CD4-positive, alpha-beta T cell (primary cell): ENCODE measurements at regions not wholly inside any gene's neighbourhood (a gene's known extent, or its start where the extent isn't known, plus 50 kb on each side); places are given as distances from the start of the nearest gene placed in this dataset.

ENCODE experiments used
- ATAC-seq: fragments of 200-7000 bp; cut with Tn5 transposase; one replicate; pipeline ENCODE4 v1.10.0; 2022; ENCODE audit warnings: mild to moderate bottlenecking; ENCODE audit not compliant: poor library complexity
- CTCF ChIA-PET: fragments of 350-600 bp; sonication (Branson Sonifier 250); formaldehyde crosslinking; loops from one replicate; lab custom pipeline; 2021; ENCODE audit warnings: antibody characterized with exemption, inconsistent platforms; lab: Charles Lee
- POLR2A ChIA-PET: fragments of 350-600 bp; sonication (Branson Sonifier 250); formaldehyde crosslinking; loops from one replicate; lab custom pipeline; 2021; ENCODE audit warnings: antibody characterized with exemption, inconsistent platforms; lab: Charles Lee
- DNase-seq, 14 experiments: peaks; one replicate each; pipeline ENCODE4 v3.0.0-alpha.2; 2013 to 2020; ENCODE audit warnings: mixed read lengths in 2 of 14
- H3K27ac ChIP-seq, 2 donors: one replicate each; pipeline versions ENCODE4 v1.5.1 to v1.7.0; 2013; ENCODE audit warnings: low read length in 2 of 2, low read depth in 1 of 2, mild to moderate bottlenecking in 1 of 2
- H3K27me3 ChIP-seq, 2 experiments: 1 replicate in 1 of 2; 2 replicates in 1 of 2; pipeline versions ENCODE4 v1.6.1 to v1.7.0; 2013; ENCODE audit warnings: low read length in 2 of 2, control low read depth in 1 of 2, mild to moderate bottlenecking in 1 of 2, moderate library complexity in 1 of 2; ENCODE audit not compliant: insufficient read depth in 2 of 2, control insufficient read depth in 1 of 2
- H3K36me3 ChIP-seq: one replicate; pipeline ENCODE4 v1.6.1; 2013; ENCODE audit warnings: low read length, control low read depth; ENCODE audit not compliant: insufficient read depth
- H3K4me1 ChIP-seq: one replicate; pipeline ENCODE4 v1.6.1; 2013; ENCODE audit warnings: low read length, control low read depth; ENCODE audit not compliant: insufficient read depth
- H3K4me3 ChIP-seq: one replicate; pipeline ENCODE4 v1.5.1; 2013; ENCODE audit warnings: mild to moderate bottlenecking, low read length, moderate library complexity
- H3K9me3 ChIP-seq, 2 experiments: 1 replicate in 1 of 2; 2 replicates in 1 of 2; pipeline versions ENCODE4 v1.6.1 to v1.7.0; 2013; ENCODE audit warnings: low read length in 2 of 2, mild to moderate bottlenecking in 2 of 2, control low read depth in 1 of 2, moderate library complexity in 1 of 2; ENCODE audit not compliant: control insufficient read depth in 1 of 2, insufficient read depth in 1 of 2
- H3K27ac Mint-ChIP-seq: one replicate; pipeline ENCODE4 v1.8.0; 2020; ENCODE audit warnings: mixed read lengths
- H3K27me3 Mint-ChIP-seq: one replicate; pipeline ENCODE4 v1.8.0; 2021; ENCODE audit warnings: mixed read lengths
- H3K36me3 Mint-ChIP-seq: one replicate; pipeline ENCODE4 v1.8.0; 2021; ENCODE audit warnings: low read depth, mixed read lengths
- H3K4me1 Mint-ChIP-seq: one replicate; pipeline ENCODE4 v1.8.0; 2021; ENCODE audit warnings: low read depth, mixed read lengths
- H3K4me3 Mint-ChIP-seq: one replicate; pipeline ENCODE4 v1.8.0; 2020; ENCODE audit warnings: mild to moderate bottlenecking, mixed read lengths
- H3K9me3 Mint-ChIP-seq: one replicate; pipeline ENCODE4 v1.8.0; 2020; ENCODE audit warnings: mixed read lengths
- intact Hi-C, 2 experiments: fragments of 100-400 bp; cut with DNase I in 1 of 2; cut with micrococcal nuclease in 1 of 2; formaldehyde crosslinking; loops; one replicate each; pipeline versions ENCODE4 v1.15.1 to v1.9.0; 2023 to 2025; cut with DNase I, micrococcal nuclease
- TF ChIP-seq, protein P1 (sequence below): fragments of 200-600 bp; IDR thresholded peaks from one replicate; pipeline ENCODE4 v1.8.0; 2022; ENCODE audit warnings: antibody characterized with exemption, mild to moderate bottlenecking

DNA sequence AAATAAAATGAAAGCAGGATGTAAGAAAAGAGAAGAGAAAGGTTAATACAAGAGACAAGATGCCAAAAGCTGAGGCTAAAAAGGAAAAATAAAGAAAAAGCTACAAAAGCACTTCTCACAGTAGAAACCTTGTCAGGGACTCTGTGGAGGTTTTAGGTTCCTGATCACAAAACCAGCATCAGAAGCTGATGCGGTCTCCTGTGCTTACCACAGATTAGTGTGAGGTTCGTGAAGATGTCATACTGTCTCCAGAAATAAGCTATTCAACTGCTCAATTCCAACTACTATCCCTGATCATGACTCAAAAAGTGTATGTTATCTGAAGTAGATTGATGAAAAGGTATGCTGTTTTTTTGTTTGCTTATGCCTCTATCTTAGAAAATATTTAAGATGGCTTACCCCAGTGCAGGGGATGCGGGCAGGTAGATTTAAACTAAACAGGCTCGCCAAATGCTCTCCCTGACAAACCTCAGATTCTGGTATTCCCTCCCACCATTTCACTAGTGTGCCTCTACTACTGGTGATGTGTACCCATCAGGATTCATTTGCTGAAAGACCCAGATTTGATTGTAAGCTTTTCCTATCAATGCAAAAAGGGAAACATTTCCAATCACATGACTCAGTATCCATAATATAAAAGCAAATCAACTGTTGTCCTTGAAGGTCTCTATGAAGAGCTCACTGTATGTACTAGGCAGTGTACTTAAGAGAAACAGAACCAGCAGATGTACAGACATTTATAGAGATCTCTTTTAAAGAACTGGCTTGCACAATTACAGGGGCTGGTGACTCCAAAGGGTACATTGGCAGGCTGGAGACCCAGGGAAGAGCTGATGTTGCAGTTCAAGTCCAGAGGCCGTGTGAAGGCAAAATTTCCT, 169.5 kb upstream of the FOXN3 start:
- Mint-ChIP-seq H3K4me3 (no peak overlapping the region), H3K36me3 (peaks cover 79% of the 10 kb centered on the region), H3K9me3 (no peaks in the 10 kb centered on the region), H3K4me1 (peaks cover 85% of the 10 kb centered on the region), H3K27ac (peak overlapping the region; percentile 59), H3K27me3 (no peaks in the 10 kb centered on the region)
- H3K27me3 ChIP-seq = no peaks in the 10 kb centered on the region
- H3K4me1 ChIP-seq = peaks cover 38% of the 10 kb centered on the region
- H3K27ac ChIP-seq = no peak overlapping the region
- intact Hi-C loops = loop anchor here in 1 of 2 experiments (5.0 kb wide), 1 partner anchor 136 kb away; no protein-coding TSS in a partner anchor
- POLR2A ChIA-PET = interaction anchor here (0.9 to 1.5 kb wide), 3 partner anchors 10 to 55 kb away, joined by 3 to 4 read pairs (median 3); no protein-coding TSS in a partner anchor
- H3K4me3 ChIP-seq = no peak overlapping the region
- CTCF ChIA-PET = no interaction called here
- peak; percentile 92 for ATAC-seq
- peaks cover 11% of the 10 kb centered on the region for H3K36me3 ChIP-seq
- no peaks in the 10 kb centered on the region for H3K9me3 ChIP-seq
- TF ChIP-seq, protein P1, sequence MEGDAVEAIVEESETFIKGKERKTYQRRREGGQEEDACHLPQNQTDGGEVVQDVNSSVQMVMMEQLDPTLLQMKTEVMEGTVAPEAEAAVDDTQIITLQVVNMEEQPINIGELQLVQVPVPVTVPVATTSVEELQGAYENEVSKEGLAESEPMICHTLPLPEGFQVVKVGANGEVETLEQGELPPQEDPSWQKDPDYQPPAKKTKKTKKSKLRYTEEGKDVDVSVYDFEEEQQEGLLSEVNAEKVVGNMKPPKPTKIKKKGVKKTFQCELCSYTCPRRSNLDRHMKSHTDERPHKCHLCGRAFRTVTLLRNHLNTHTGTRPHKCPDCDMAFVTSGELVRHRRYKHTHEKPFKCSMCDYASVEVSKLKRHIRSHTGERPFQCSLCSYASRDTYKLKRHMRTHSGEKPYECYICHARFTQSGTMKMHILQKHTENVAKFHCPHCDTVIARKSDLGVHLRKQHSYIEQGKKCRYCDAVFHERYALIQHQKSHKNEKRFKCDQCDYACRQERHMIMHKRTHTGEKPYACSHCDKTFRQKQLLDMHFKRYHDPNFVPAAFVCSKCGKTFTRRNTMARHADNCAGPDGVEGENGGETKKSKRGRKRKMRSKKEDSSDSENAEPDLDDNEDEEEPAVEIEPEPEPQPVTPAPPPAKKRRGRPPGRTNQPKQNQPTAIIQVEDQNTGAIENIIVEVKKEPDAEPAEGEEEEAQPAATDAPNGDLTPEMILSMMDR = no peak
- DNase-seq = peak in 6 of 14 experiments; percentile 9 to 52 (median 29)

DNA sequence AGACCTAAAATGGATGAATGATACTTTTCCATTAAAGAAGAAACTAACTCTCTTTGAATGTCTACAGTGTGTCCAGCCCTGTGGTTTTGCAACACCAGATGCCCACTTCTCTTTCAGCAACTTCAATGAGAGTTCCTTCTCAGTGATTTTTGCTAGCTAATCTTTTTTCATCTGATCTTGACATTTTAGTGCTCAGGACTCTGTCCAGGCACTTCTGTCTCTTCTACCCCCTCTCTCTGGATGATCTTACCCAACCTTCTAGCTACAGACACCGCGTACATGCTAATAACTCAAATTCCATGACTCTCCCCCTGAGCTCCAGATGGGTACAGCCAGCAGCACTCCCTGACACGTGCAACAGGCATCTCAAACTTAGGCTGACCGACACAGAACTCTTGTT, 161.1 kb upstream of the FOXN3 start:
- TF ChIP-seq, protein P1 = no peak
- Mint-ChIP-seq H3K9me3 (no peaks in the 10 kb centered on the region), H3K27ac (no peak overlapping the region), H3K27me3 (no peaks in the 10 kb centered on the region), H3K4me3 (no peak overlapping the region), H3K36me3 (peaks cover 88% of the 10 kb centered on the region), H3K4me1 (peaks cover 73% of the 10 kb centered on the region)
- Histone ChIP-seq H3K4me1 (peaks cover 16% of the 10 kb centered on the region), H3K27me3 (no peaks in the 10 kb centered on the region), H3K36me3 (peaks cover 40% of the 10 kb centered on the region), H3K4me3 (no peak overlapping the region), H3K9me3 (no peaks in the 10 kb centered on the region), H3K27ac (no peak overlapping the region)
- intact Hi-C loops = loop anchor here in 1 of 2 experiments (10.0 kb wide), 1 partner anchor 47 kb away; no protein-coding TSS in a partner anchor
- DNase-seq (no peak), ATAC-seq (no peak)
- ChIA-PET POLR2A (interaction anchor here (1.3 kb wide), 1 partner anchor 36 kb away, joined by 3 read pairs; no protein-coding TSS in a partner anchor), CTCF (no interaction called here)

DNA sequence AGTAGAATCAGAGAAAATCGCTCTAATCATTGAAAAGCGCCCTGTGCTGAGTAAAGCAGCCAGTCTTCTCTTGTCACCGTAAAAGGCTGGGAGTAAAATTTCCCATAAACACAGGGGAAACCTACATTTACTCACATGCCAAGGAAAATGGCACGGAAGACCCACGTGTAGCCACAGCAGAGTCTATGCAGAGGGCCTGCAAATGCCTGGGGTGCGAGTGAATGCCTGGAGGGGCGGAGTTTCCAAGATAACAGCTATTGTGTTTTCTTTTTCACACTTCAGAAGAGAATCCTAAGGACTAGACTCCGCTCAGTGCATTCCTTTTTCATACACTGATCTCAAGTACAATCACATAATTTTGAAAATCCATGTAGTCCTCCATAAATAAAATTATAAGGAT, 159.9 kb upstream of the FOXN3 start:
- DNase-seq = no peak
- ATAC-seq = no peak
- H3K27me3 ChIP-seq = no peaks in the 10 kb centered on the region
- peaks cover 20% of the 10 kb centered on the region for H3K4me1 ChIP-seq
- intact Hi-C loops = loop anchor here in 1 of 2 experiments (10.0 kb wide), 1 partner anchor 48 kb away; no protein-coding TSS in a partner anchor
- Mint-ChIP-seq H3K4me1 (peaks cover 73% of the 10 kb centered on the region), H3K4me3 (no peak overlapping the region), H3K27me3 (no peaks in the 10 kb centered on the region), H3K9me3 (no peaks in the 10 kb centered on the region), H3K36me3 (peaks cover 85% of the 10 kb centered on the region), H3K27ac (no peak overlapping the region)
- POLR2A ChIA-PET = interaction anchor here (0.7 kb wide), 1 partner anchor 9 kb away, joined by 3 read pairs; no protein-coding TSS in a partner anchor
- TF ChIP-seq, protein P1 = no peak
- H3K36me3 ChIP-seq = peaks cover 46% of the 10 kb centered on the region
- CTCF ChIA-PET = no interaction called here
- H3K27ac ChIP-seq = no peak overlapping the region
- no peaks in the 10 kb centered on the region for H3K9me3 ChIP-seq
- H3K4me3 ChIP-seq = no peak overlapping the region
